ENCODE measurements at regions not wholly inside any gene's neighbourhood (a gene's known extent, or its start where the extent isn't known, plus 50 kb on each side); places are given as distances from the start of the nearest gene placed in this dataset.
"Not testable (repeated sequence)": the region's sequence is repeated elsewhere in the genome, so short reads cannot be mapped to it uniquely, and the experiment has no call there.

- not testable (repeated sequence) for H3K4me3 Mint-ChIP-seq; DNase-seq (ENCODE audit: low spot score in 2 of 2); H3K36me3 Mint-ChIP-seq (ENCODE audit: insufficient read depth); H3K4me1 Mint-ChIP-seq; ATAC-seq (replicated peaks; ENCODE audit: extremely low read depth, poor library complexity, severe bottlenecking); H3K9me3 Mint-ChIP-seq; H3K27ac Mint-ChIP-seq (ENCODE audit: low read depth)
- H3K27me3 Mint-ChIP-seq, result peaks cover 55% of the 10 kb centered on the region
These were observed 54.8 kb upstream of the FAM90A1 start for GRCh38 chr12:8282181-8282580.

- H3K36me3 Mint-ChIP-seq (ENCODE audit: insufficient read depth); DNase-seq (ENCODE audit: low spot score in 2 of 2); H3K4me3 Mint-ChIP-seq; ATAC-seq (replicated peaks; ENCODE audit: extremely low read depth, poor library complexity, severe bottlenecking); H3K9me3 Mint-ChIP-seq; H3K27ac Mint-ChIP-seq (ENCODE audit: low read depth); H3K4me1 Mint-ChIP-seq: not testable (repeated sequence)
- H3K27me3 Mint-ChIP-seq, result peaks cover 42% of the 10 kb centered on the region
These were observed 58.3 kb upstream of the FAM90A1 start for GRCh38 chr12:8285681-8286080.

GRCh38 chr12:8291764-8292163 lies 64.3 kb upstream of the FAM90A1 start:
- H3K4me1 Mint-ChIP-seq; H3K9me3 Mint-ChIP-seq; H3K36me3 Mint-ChIP-seq (ENCODE audit: insufficient read depth); ATAC-seq (replicated peaks; ENCODE audit: extremely low read depth, poor library complexity, severe bottlenecking); H3K4me3 Mint-ChIP-seq; H3K27ac Mint-ChIP-seq (ENCODE audit: low read depth); DNase-seq (ENCODE audit: low spot score in 2 of 2): not testable (repeated sequence)
- H3K27me3 Mint-ChIP-seq, result peaks cover 53% of the 10 kb centered on the region

- DNase-seq (ENCODE audit: low spot score in 2 of 2); H3K9me3 Mint-ChIP-seq; ATAC-seq (replicated peaks; ENCODE audit: extremely low read depth, poor library complexity, severe bottlenecking); H3K36me3 Mint-ChIP-seq (ENCODE audit: insufficient read depth); H3K4me1 Mint-ChIP-seq; H3K27ac Mint-ChIP-seq (ENCODE audit: low read depth); H3K4me3 Mint-ChIP-seq: not testable (repeated sequence)
- H3K27me3 Mint-ChIP-seq, result peaks cover 54% of the 10 kb centered on the region
These were observed 67.2 kb upstream of the FAM90A1 start for GRCh38 chr12:8294662-8295061.

- DNase-seq (ENCODE audit: low spot score in 2 of 2); H3K4me3 Mint-ChIP-seq; H3K36me3 Mint-ChIP-seq (ENCODE audit: insufficient read depth); H3K4me1 Mint-ChIP-seq; ATAC-seq (replicated peaks; ENCODE audit: extremely low read depth, poor library complexity, severe bottlenecking); H3K9me3 Mint-ChIP-seq; H3K27ac Mint-ChIP-seq (ENCODE audit: low read depth): not testable (repeated sequence)
- peaks cover 19% of the 10 kb centered on the region for H3K27me3 Mint-ChIP-seq
These were observed 81.2 kb upstream of the FAM90A1 start for GRCh38 chr12:8308611-8309010.

- not testable (repeated sequence) for H3K36me3 Mint-ChIP-seq (ENCODE audit: insufficient read depth); ATAC-seq (replicated peaks; ENCODE audit: extremely low read depth, poor library complexity, severe bottlenecking); H3K27ac Mint-ChIP-seq (ENCODE audit: low read depth); H3K27me3 Mint-ChIP-seq; H3K9me3 Mint-ChIP-seq; DNase-seq (ENCODE audit: low spot score in 2 of 2); H3K4me3 Mint-ChIP-seq
- H3K4me1 Mint-ChIP-seq, result peaks cover 15% of the 10 kb centered on the region
These were observed 88.6 kb upstream of the FAM90A1 start for GRCh38 chr12:8315997-8316396.

- not testable (repeated sequence) for DNase-seq (ENCODE audit: low spot score in 2 of 2); H3K27me3 Mint-ChIP-seq; H3K9me3 Mint-ChIP-seq; H3K36me3 Mint-ChIP-seq (ENCODE audit: insufficient read depth); ATAC-seq (replicated peaks; ENCODE audit: extremely low read depth, poor library complexity, severe bottlenecking); H3K4me3 Mint-ChIP-seq
- H3K4me1 Mint-ChIP-seq, result peaks cover 15% of the 10 kb centered on the region
- peak overlapping the region; percentile 99 for H3K27ac Mint-ChIP-seq (ENCODE audit: low read depth)
These were observed 90.3 kb upstream of the FAM90A1 start for GRCh38 chr12:8317675-8318074.

GRCh38 chr12:8320251-8320730 lies 92.9 kb upstream of the FAM90A1 start:
- not testable (repeated sequence) for H3K27me3 Mint-ChIP-seq; H3K9me3 Mint-ChIP-seq; H3K36me3 Mint-ChIP-seq (ENCODE audit: insufficient read depth)
- ATAC-seq (replicated peaks; ENCODE audit: extremely low read depth, poor library complexity, severe bottlenecking) (peak; percentile 40), DNase-seq (ENCODE audit: low spot score in 2 of 2) (peak; percentile 25 to 59)
- peak overlapping the region; percentile 80 for H3K4me3 Mint-ChIP-seq
- peaks cover 15% of the 10 kb centered on the region for H3K4me1 Mint-ChIP-seq
- H3K27ac Mint-ChIP-seq (ENCODE audit: low read depth), result peak overlapping the region; percentile 99

GRCh38 chr12:8320791-8321370 lies 93.5 kb upstream of the FAM90A1 start:
- not testable (repeated sequence) for DNase-seq (ENCODE audit: low spot score in 2 of 2); H3K36me3 Mint-ChIP-seq (ENCODE audit: insufficient read depth); H3K27me3 Mint-ChIP-seq; H3K9me3 Mint-ChIP-seq; ATAC-seq (replicated peaks; ENCODE audit: extremely low read depth, poor library complexity, severe bottlenecking)
- H3K27ac Mint-ChIP-seq (ENCODE audit: low read depth), result peak overlapping the region; percentile 99
- peak overlapping the region; percentile 80 for H3K4me3 Mint-ChIP-seq
- H3K4me1 Mint-ChIP-seq, result peaks cover 15% of the 10 kb centered on the region

- not testable (repeated sequence) for H3K9me3 Mint-ChIP-seq; H3K27me3 Mint-ChIP-seq; H3K27ac Mint-ChIP-seq (ENCODE audit: low read depth); H3K4me1 Mint-ChIP-seq; H3K4me3 Mint-ChIP-seq; ATAC-seq (replicated peaks; ENCODE audit: extremely low read depth, poor library complexity, severe bottlenecking); DNase-seq (ENCODE audit: low spot score in 2 of 2); H3K36me3 Mint-ChIP-seq (ENCODE audit: insufficient read depth)
These were observed 97.9 kb upstream of the FAM90A1 start for GRCh38 chr12:8325145-8325839.

- H3K4me3 Mint-ChIP-seq; H3K9me3 Mint-ChIP-seq; H3K27me3 Mint-ChIP-seq; H3K27ac Mint-ChIP-seq (ENCODE audit: low read depth); DNase-seq (ENCODE audit: low spot score in 2 of 2); H3K36me3 Mint-ChIP-seq (ENCODE audit: insufficient read depth); H3K4me1 Mint-ChIP-seq; ATAC-seq (replicated peaks; ENCODE audit: extremely low read depth, poor library complexity, severe bottlenecking): not testable (repeated sequence)
These were observed 101.4 kb upstream of the FAM90A1 start for GRCh38 chr12:8328835-8329234.

- H3K4me3 Mint-ChIP-seq; H3K36me3 Mint-ChIP-seq (ENCODE audit: insufficient read depth); H3K27ac Mint-ChIP-seq (ENCODE audit: low read depth); H3K4me1 Mint-ChIP-seq; DNase-seq (ENCODE audit: low spot score in 2 of 2); H3K9me3 Mint-ChIP-seq; H3K27me3 Mint-ChIP-seq; ATAC-seq (replicated peaks; ENCODE audit: extremely low read depth, poor library complexity, severe bottlenecking): not testable (repeated sequence)
These were observed 105.0 kb upstream of the FAM90A1 start for GRCh38 chr12:8332373-8332772.

GRCh38 chr12:8351073-8351472 lies 104.7 kb upstream of the CLEC6A start:
- H3K9me3 Mint-ChIP-seq; DNase-seq (ENCODE audit: low spot score in 2 of 2); ATAC-seq (replicated peaks; ENCODE audit: extremely low read depth, poor library complexity, severe bottlenecking); H3K4me3 Mint-ChIP-seq; H3K27ac Mint-ChIP-seq (ENCODE audit: low read depth); H3K36me3 Mint-ChIP-seq (ENCODE audit: insufficient read depth); H3K4me1 Mint-ChIP-seq: not testable (repeated sequence)
- peaks cover 36% of the 10 kb centered on the region for H3K27me3 Mint-ChIP-seq

Data from central memory CD8-positive, alpha-beta T cell (primary cell).